ENCODE measurements at regions not wholly inside any gene's neighbourhood (a gene's known extent, or its start where the extent isn't known, plus 50 kb on each side); places are given as distances from the start of the nearest gene placed in this dataset.
"Not testable (repeated sequence)": the region's sequence is repeated elsewhere in the genome, so short reads cannot be mapped to it uniquely, and the experiment has no call there.

GRCh38 chr11:95638501-95638900, 151.1 kb downstream of the FAM76B start:
- no peak for TF ChIP-seq CTCF (IDR thresholded peaks at IDR 0.05; ENCODE audit: insufficient read depth, low read length, missing control alignments)
- ChIA-PET POLR2A (no interaction called here), CTCF (no interaction called here)
- no peak for DNase-seq (ENCODE audit: low read depth, low spot score)
- no peak overlapping the region for H3K4me3 ChIP-seq (ENCODE audit: low read depth, low read length)

GRCh38 chr11:95625164-95625900, 164.2 kb downstream of the FAM76B start:
- no peak for DNase-seq (ENCODE audit: low read depth, low spot score)
- POLR2A ChIA-PET = no interaction called here
- no peak for TF ChIP-seq CTCF (IDR thresholded peaks at IDR 0.05; ENCODE audit: insufficient read depth, low read length, missing control alignments)
- CTCF ChIA-PET = no interaction called here
- H3K4me3 ChIP-seq (ENCODE audit: low read depth, low read length) = no peak overlapping the region

- POLR2A ChIA-PET = no interaction called here
- no peak for TF ChIP-seq CTCF (IDR thresholded peaks at IDR 0.05; ENCODE audit: insufficient read depth, low read length, missing control alignments)
- H3K4me3 ChIP-seq (ENCODE audit: low read depth, low read length) = no peak overlapping the region
- CTCF ChIA-PET = no interaction called here
- DNase-seq (ENCODE audit: low read depth, low spot score) = no peak
These were observed 173.3 kb downstream of the FAM76B start for GRCh38 chr11:95616256-95616804.

- no peak for TF ChIP-seq CTCF (IDR thresholded peaks at IDR 0.05; ENCODE audit: insufficient read depth, low read length, missing control alignments)
- no peak overlapping the region for H3K4me3 ChIP-seq (ENCODE audit: low read depth, low read length)
- CTCF ChIA-PET = interaction anchor here (0.8 to 1.5 kb wide), 2 partner anchors 10 to 94 kb away, joined by 3 read pairs; no protein-coding TSS in a partner anchor
- POLR2A ChIA-PET = no interaction called here
- DNase-seq (ENCODE audit: low read depth, low spot score) = no peak
These were observed 177.8 kb downstream of the FAM76B start for GRCh38 chr11:95611827-95612226.

GRCh38 chr11:95610185-95610584, 179.4 kb downstream of the FAM76B start:
- CTCF ChIA-PET; DNase-seq (ENCODE audit: low read depth, low spot score); H3K4me3 ChIP-seq (ENCODE audit: low read depth, low read length); POLR2A ChIA-PET: not testable (repeated sequence)

GRCh38 chr11:95608093-95608492, 181.5 kb downstream of the FAM76B start:
- H3K4me3 ChIP-seq (ENCODE audit: low read depth, low read length) = no peak overlapping the region
- no peak for TF ChIP-seq CTCF (IDR thresholded peaks at IDR 0.05; ENCODE audit: insufficient read depth, low read length, missing control alignments)
- ChIA-PET POLR2A (no interaction called here), CTCF (no interaction called here)
- DNase-seq (ENCODE audit: low read depth, low spot score) = no peak

GRCh38 chr11:95606824-95607223, 182.8 kb downstream of the FAM76B start:
- no peak for DNase-seq (ENCODE audit: low read depth, low spot score)
- TF ChIP-seq CTCF (IDR thresholded peaks at IDR 0.05; ENCODE audit: insufficient read depth, low read length, missing control alignments) = no peak
- ChIA-PET POLR2A (no interaction called here), CTCF (no interaction called here)
- H3K4me3 ChIP-seq (ENCODE audit: low read depth, low read length) = no peak overlapping the region
